Inflammatory macrophage treated with lipopolysaccharide for 4 hours (primary cell): ENCODE measurements at regions not wholly inside any gene's neighbourhood (a gene's known extent, or its start where the extent isn't known, plus 50 kb on each side); places are given as distances from the start of the nearest gene placed in this dataset.

Source experiments
- DNase-seq: peaks from one replicate; pipeline ENCODE4 v3.0.0-alpha.2; 2020

DNA sequence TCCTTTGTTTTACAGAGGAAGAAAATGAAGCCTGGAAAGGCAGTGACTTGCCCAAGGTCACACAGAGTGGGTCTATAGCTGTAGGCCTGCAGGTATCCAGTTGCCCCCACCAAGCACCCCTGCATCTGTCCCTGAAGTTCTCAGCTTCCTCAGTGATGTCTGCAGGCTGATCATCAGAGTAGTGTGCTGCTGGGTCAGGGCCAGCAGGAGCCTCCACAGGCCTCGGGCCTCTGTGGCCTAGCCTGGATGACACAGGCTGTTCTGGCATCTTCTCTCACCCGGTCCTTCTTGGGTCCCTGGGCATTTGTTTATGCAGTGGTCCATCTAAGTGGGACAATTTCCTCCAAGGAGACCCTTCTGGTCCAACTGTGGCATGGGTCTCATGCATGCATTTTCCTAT is 74.8 kb upstream of the E2F8 start:
- DNase-seq = no peak

DNA sequence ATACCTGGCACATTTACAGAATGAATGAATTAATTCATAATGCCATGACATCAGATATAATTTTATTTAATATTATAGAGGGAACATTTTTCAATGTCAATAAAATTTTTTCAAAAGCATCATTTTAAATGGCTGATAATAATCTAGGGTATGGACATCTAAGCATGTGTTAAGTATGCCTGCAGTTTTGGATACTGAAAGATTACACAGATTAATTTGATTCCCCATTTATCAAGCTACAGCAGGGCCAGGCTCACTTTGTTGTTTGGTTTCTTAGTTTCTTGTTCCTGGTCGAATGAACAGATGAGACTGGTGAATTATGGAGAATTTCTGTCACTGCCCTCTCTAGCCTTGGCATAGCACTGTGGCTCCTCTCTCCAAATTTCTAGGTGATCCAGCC is 72.4 kb upstream of the E2F8 start:
- no peak for DNase-seq

- DNase-seq = peak; percentile 32
These were observed 70.7 kb upstream of the E2F8 start for GRCh38 chr11:19311308-19312030.

- DNase-seq = no peak
These were observed 66.8 kb upstream of the E2F8 start for GRCh38 chr11:19307498-19307897.

GRCh38 chr11:19306179-19306944 is 65.6 kb upstream of the E2F8 start:
- DNase-seq = no peak

DNA sequence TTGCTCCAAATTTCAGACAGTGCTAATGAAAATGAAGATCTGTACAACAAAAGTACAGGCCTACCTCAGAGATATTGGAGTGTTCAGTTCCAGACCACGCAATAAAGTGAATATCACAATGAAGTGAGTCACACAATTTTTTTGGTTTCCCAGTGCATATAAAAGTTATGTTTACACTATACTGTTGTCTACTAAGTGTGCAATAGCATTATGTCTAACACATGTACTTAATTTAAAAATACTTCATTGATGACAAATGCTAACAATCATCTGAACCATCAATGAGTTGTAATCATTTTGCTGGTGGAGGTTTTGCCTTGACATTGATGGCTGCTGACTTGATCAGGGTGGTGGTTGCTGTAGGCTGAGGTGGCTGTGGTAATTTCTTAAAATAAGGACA is 60.6 kb upstream of the E2F8 start:
- no peak for DNase-seq

DNA sequence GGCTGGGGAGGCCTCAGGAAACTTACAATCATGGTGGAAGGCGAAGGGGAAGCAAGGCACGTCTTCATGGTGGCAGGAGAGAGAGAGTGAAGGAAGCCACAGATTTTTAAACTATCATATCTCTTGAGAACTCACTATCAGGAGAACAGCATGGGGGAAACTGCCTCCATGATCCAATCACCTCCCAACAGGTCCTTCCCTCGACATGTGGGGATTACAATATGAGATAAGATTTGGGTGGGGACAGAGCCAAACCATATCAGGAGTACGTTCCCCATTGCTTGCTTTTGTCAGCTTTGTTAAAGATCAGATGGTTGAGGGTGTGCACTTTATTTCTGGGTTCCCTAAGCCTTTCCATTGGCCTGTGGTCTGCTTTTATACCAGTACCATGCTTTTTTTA is 53.7 kb upstream of the E2F8 start:
- no peak for DNase-seq

DNA sequence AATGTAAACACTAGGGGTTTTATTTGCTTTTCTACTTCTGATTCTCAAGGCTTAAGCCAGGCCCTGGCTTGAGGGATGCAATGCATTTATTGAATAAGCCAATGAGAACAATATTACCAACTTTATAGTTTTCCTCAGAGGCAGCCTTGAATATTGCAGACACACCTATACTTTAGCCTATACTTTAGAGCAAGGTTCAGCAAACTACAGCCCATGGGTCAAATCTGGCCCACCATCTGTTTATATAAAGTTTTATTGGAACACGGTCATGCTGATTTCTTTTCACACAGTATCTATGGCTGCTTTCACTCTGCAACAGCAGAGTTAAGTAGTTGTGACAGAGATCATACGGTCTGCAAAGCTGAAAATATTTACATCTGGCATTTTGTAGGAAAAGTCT is 50.3 kb upstream of the E2F8 start:
- no peak for DNase-seq
